Body of pancreas (tissue), 4 donors: ENCODE measurements at regions not wholly inside any gene's neighbourhood (a gene's known extent, or its start where the extent isn't known, plus 50 kb on each side); places are given as distances from the start of the nearest gene placed in this dataset.

Experiments used
- ATAC-seq: fragments of 150-250 bp; one replicate; pipeline ENCODE4 v1.9.1; 2016
- DNase-seq, 4 donors: peaks; one replicate each; pipeline ENCODE4 v3.0.0-alpha.2; 2019
- H3K27ac ChIP-seq, 4 donors: fragments of 200-600 bp; sonication (generic); 1 replicate in 3 of 4; 2 replicates in 1 of 4; pipeline versions ENCODE4 v1.5.1 to v1.6.1; 2016 to 2019; ENCODE audit warnings: mild to moderate bottlenecking in 1 of 4, mixed read lengths in 1 of 4, moderate library complexity in 1 of 4
- H3K27me3 ChIP-seq, 2 donors: fragments of 200-600 bp; sonication (generic); one replicate each; pipeline ENCODE4 v1.6.0; 2016; ENCODE audit warnings: mild to moderate bottlenecking in 1 of 2
- H3K36me3 ChIP-seq, 2 donors: fragments of 200-600 bp; sonication (generic); replicated peaks in 1 of 2; 2 replicates each; pipeline ENCODE4 v1.5.1; 2016; ENCODE audit warnings: low read depth in 2 of 2; ENCODE audit not compliant: insufficient read depth in 1 of 2
- H3K4me1 ChIP-seq: fragments of 200-600 bp; sonication (generic); one replicate; pipeline ENCODE4 v1.6.0; 2016
- H3K4me3 ChIP-seq, 2 donors: fragments of 200-600 bp; sonication (generic); 1 replicate in 1 of 2; 2 replicates in 1 of 2; pipeline ENCODE4 v1.5.1; 2016 to 2019
- H3K9me3 ChIP-seq, 3 donors: fragments of 200-600 bp; sonication (generic); 1 replicate in 2 of 3; 2 replicates in 1 of 3; pipeline ENCODE4 v1.5.1; 2016
- POLR2A ChIP-seq, 3 donors: fragments of 450-650 bp; IDR thresholded peaks; one replicate each; pipeline ENCODE4 v1.6.1; 2016; ENCODE audit warnings: antibody characterized with exemption in 3 of 3, mild to moderate bottlenecking in 2 of 3
- WGBS, 2 donors: methylation state at CpG; one replicate each; pipeline ENCODE4 v1.1.5; 2017; 5-methylcytosine and 5-hydroxymethylcytosine counted together
- intact Hi-C: fragments of 100-400 bp; cut with DNase I; formaldehyde crosslinking; loops from one replicate; pipeline ENCODE4 v1.15.1; 2023
- TF ChIP-seq, protein P1 (sequence below), 7 experiments: fragments of 450-650 bp in 4 of 7; fragments of 200-600 bp in 3 of 7; sonication (generic) in 3 of 7; IDR thresholded peaks; one replicate each; pipeline ENCODE4 v1.5.1; 2016 to 2019; ENCODE audit warnings: antibody characterized with exemption in 7 of 7

DNA sequence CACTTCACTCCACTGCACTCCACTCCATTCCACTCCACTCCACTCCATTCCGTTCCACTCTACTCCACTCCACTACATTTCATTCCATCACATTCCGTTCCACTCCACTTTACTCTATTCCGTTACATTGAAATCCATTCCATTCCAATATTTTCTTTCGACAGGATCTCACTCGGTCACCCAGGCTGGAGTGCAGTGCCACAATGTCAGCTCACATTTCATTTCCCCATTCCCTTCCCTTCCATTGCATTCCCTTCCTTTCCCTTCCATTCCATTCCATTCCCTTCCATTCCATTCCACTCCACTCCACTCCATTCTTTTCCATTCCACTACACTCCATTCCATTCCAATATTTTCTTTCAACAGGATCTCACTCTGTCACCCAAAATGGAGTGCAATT is 1407.6 kb upstream of the USP9Y start:
- no peak for TF ChIP-seq POLR2A (IDR thresholded peaks at IDR 0.05)
- TF ChIP-seq, protein P1, sequence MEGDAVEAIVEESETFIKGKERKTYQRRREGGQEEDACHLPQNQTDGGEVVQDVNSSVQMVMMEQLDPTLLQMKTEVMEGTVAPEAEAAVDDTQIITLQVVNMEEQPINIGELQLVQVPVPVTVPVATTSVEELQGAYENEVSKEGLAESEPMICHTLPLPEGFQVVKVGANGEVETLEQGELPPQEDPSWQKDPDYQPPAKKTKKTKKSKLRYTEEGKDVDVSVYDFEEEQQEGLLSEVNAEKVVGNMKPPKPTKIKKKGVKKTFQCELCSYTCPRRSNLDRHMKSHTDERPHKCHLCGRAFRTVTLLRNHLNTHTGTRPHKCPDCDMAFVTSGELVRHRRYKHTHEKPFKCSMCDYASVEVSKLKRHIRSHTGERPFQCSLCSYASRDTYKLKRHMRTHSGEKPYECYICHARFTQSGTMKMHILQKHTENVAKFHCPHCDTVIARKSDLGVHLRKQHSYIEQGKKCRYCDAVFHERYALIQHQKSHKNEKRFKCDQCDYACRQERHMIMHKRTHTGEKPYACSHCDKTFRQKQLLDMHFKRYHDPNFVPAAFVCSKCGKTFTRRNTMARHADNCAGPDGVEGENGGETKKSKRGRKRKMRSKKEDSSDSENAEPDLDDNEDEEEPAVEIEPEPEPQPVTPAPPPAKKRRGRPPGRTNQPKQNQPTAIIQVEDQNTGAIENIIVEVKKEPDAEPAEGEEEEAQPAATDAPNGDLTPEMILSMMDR (IDR thresholded peaks at IDR 0.05), result no peak
- ATAC-seq, result no peak

DNA sequence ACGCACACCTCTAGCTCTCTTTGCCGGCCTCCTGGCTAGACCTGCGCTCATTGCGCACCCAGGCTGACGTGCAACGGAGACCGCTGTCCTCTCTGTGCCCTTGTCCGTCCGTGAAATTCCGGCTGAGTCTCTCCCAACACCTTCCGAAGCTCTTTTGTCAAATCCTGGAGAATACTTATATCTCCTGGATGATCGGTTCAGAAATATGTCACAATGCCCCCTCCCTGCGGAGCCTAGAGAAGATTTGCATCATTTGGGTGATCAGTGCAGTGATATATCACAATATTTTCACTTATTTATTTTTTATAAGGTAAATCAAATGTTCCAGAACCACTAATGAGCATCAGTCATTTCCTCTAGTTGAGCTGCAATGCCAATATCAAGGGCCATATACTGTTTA is 1366.9 kb upstream of the USP9Y start:
- ATAC-seq (no peak), DNase-seq (peak in 3 of 4 donors; percentile 4 to 16 (median 13))
- 57 to 73% methylated on average over 10 to 13 of the region's 13 CpGs for WGBS, 2 donors
- TF ChIP-seq, protein P1 (IDR thresholded peaks at IDR 0.05), result no peak
- no peak for TF ChIP-seq POLR2A (IDR thresholded peaks at IDR 0.05)
- Histone ChIP-seq H3K36me3 (no peaks in the 10 kb centered on the region), H3K27me3 (no peaks in the 10 kb centered on the region), H3K27ac (no peak overlapping the region), H3K4me3 (no peak overlapping the region), H3K9me3 (no peaks in the 10 kb centered on the region), H3K4me1 (no peaks in the 10 kb centered on the region)
- intact Hi-C loops, result no loop called here

More for the DNA sequence above, 1407.6 kb upstream of the USP9Y start:
- WGBS, 2 donors, result 28 to 40% methylated on average over 5 of the region's 5 CpGs
- intact Hi-C loops, result no loop called here
- Histone ChIP-seq H3K4me3 (no peak overlapping the region), H3K9me3 (no peaks in the 10 kb centered on the region), H3K27ac (no peak overlapping the region), H3K4me1 (no peaks in the 10 kb centered on the region), H3K27me3 (no peaks in the 10 kb centered on the region), H3K36me3 (no peaks in the 10 kb centered on the region)
- no peak for DNase-seq
